ENCODE measurements at regions not wholly inside any gene's neighbourhood (a gene's known extent, or its start where the extent isn't known, plus 50 kb on each side); places are given as distances from the start of the nearest gene placed in this dataset.

DNA sequence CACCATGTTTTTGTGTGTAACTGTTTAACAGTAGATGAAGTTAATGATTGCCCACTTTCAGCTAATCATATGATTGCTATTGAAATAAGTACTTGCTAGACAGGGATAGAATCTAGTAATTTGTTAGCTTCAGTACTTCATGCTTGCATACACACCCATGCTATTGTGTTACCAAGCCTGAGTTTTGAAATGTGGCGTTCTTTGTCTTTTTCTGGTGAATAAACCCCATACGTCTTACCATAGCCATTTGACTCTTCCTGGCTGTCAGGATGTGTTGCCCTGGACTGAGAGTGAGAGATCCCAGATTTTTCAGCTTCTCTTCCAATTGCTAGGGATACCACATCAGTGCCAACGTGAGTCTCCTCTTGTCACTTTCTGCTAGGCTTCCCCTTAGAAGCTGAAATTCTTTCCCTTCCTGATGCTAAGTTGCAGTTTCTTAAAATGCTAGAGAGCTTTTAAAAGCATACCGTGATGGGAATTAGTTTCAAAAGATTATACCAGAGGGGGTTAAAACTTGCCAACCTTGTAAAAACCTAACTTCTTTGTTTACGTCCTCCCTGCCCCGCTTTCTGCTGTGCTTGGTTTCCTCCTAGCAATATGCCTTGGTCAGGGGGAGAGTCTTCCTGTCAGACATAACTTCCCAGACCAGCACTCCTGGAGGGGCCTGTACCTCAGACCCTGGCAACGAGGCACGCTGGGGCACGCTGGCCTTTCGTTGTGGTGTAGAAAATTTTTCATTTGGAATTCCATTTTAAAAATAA is 62.9 kb upstream of the ULK4 start:
- CTCF ChIA-PET: interaction anchor here (1.4 to 1.5 kb wide), 2 partner anchors 10 to 75 kb away, joined by 4 to 6 read pairs; no protein-coding TSS in a partner anchor
- no peak for TF ChIP-seq CTCF (IDR thresholded peaks at IDR 0.05; ENCODE audit: insufficient read depth, low read depth, low read length)
- H3K36me3 ChIP-seq (ENCODE audit: control insufficient read depth, insufficient read depth, low read length): no peaks in the 10 kb centered on the region
- POLR2A ChIA-PET: no interaction called here
- no peak overlapping the region for H3K4me3 ChIP-seq (ENCODE audit: low read depth, low read length)
- H3K27me3 ChIP-seq (ENCODE audit: control insufficient read depth, insufficient read depth, low read length): no peaks in the 10 kb centered on the region
- DNase-seq (ENCODE audit: low read depth): no peak

- ChIA-PET CTCF (no interaction called here), POLR2A (no interaction called here)
- DNase-seq (ENCODE audit: low read depth): no peak
- no peak overlapping the region for H3K4me3 ChIP-seq (ENCODE audit: low read depth, low read length)
- H3K27me3 ChIP-seq (ENCODE audit: control insufficient read depth, insufficient read depth, low read length): no peaks in the 10 kb centered on the region
- no peaks in the 10 kb centered on the region for H3K36me3 ChIP-seq (ENCODE audit: control insufficient read depth, insufficient read depth, low read length)
- no peak for TF ChIP-seq CTCF (IDR thresholded peaks at IDR 0.05; ENCODE audit: insufficient read depth, low read depth, low read length)
These were observed 61.5 kb upstream of the ULK4 start for GRCh38 chr3:42023380-42023779.

DNA sequence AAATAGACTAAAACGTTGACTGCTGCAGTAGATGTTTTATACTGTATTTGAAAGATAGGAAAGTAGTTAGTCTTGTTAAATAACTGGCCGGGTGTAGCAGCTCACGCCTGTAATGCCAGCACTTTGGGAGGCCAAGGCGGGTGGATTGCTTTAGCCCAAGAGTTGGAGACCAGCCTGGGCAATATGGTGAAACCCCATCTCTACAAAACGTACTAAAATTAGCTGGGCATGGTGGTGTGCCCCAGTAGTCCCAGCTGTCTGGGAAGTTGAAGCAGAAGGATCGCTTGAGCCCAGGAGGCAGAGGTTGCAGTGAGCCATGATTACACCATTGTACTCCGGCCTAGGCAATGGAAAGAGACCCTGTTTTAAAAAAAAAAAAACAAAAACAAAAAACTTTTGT is 60.5 kb upstream of the ULK4 start:
- H3K27me3 ChIP-seq (ENCODE audit: control insufficient read depth, insufficient read depth, low read length): no peaks in the 10 kb centered on the region
- DNase-seq (ENCODE audit: low read depth): no peak
- no peak for TF ChIP-seq CTCF (IDR thresholded peaks at IDR 0.05; ENCODE audit: insufficient read depth, low read depth, low read length)
- H3K36me3 ChIP-seq (ENCODE audit: control insufficient read depth, insufficient read depth, low read length): no peaks in the 10 kb centered on the region
- H3K4me3 ChIP-seq (ENCODE audit: low read depth, low read length): no peak overlapping the region
- POLR2A ChIA-PET: interaction anchor here (0.6 kb wide), 1 partner anchor 334 kb away, joined by 4 read pairs; no protein-coding TSS in a partner anchor
- CTCF ChIA-PET: interaction anchor here (0.9 kb wide), 1 partner anchor 77 kb away, joined by 3 read pairs; no protein-coding TSS in a partner anchor

DNA sequence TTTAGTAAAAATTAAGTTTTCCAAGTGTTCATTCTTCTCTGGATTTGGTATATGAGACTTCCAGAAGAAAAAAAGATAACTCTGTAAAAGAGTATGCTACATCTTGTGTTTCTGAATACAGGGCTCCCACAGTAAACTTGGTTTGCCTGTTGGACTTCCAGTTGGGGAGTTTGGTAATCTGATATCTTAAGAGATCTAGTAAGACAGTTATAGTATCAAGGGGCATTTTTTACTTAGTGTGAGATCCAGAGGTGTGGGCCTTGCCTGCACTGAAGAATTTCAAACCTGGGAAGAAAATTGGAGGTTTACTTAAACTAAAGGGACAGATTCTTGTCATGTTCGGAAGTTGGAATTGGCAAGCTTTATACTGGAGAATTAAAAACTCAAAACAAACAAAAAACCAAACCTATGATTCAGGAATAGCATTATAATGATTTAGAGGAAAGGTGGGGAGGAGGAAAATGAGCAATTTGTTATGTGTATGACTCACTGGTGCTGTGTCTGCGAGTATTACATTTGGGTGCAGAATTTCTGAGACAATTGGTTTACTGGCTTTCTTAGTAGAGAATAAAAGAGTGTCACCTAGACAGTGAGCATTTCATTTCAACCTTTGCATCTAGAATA is 58.9 kb upstream of the ULK4 start:
- Histone ChIP-seq H3K4me3 (ENCODE audit: low read depth, low read length) (no peak overlapping the region), H3K36me3 (ENCODE audit: control insufficient read depth, insufficient read depth, low read length) (no peaks in the 10 kb centered on the region), H3K27me3 (ENCODE audit: control insufficient read depth, insufficient read depth, low read length) (no peaks in the 10 kb centered on the region)
- POLR2A ChIA-PET: interaction anchor here (0.7 kb wide), 1 partner anchor 1848 kb away, joined by 3 read pairs; no protein-coding TSS in a partner anchor
- DNase-seq (ENCODE audit: low read depth): no peak
- CTCF ChIA-PET: interaction anchor here (0.9 to 1.1 kb wide), 2 partner anchors 44 to 79 kb away, joined by 3 read pairs; no protein-coding TSS in a partner anchor
- no peak for TF ChIP-seq CTCF (IDR thresholded peaks at IDR 0.05; ENCODE audit: insufficient read depth, low read depth, low read length)

DNA sequence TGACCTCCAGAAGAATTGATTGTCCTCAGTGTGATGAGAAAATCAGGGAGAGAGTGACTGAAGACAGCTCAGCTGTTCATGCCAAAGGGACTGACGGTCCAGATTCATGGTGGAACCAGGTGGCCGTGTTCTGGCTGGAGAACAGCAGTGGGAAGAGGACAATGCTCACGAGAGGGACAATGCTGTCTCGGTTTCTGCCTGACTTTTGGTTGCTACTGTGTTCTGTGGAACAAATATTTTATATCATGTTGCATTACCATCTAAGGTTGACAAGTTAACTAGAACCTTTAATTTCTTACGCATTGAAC is 58.0 kb upstream of the ULK4 start:
- Histone ChIP-seq H3K4me3 (ENCODE audit: low read depth, low read length) (no peak overlapping the region), H3K27me3 (ENCODE audit: control insufficient read depth, insufficient read depth, low read length) (no peaks in the 10 kb centered on the region), H3K36me3 (ENCODE audit: control insufficient read depth, insufficient read depth, low read length) (no peaks in the 10 kb centered on the region)
- no peak for DNase-seq (ENCODE audit: low read depth)
- TF ChIP-seq CTCF (IDR thresholded peaks at IDR 0.05; ENCODE audit: insufficient read depth, low read depth, low read length): no peak
- CTCF ChIA-PET: interaction anchor here (0.9 to 2.1 kb wide), 2 partner anchors 70 to 80 kb away, joined by 4 to 8 read pairs; no protein-coding TSS in a partner anchor
- POLR2A ChIA-PET: no interaction called here
